ENCODE measurements at regions not wholly inside any gene's neighbourhood (a gene's known extent, or its start where the extent isn't known, plus 50 kb on each side); places are given as distances from the start of the nearest gene placed in this dataset.

GRCh38 chr15:81795899-81796298 is 249.9 kb downstream of the MEX3B start:
- TF ChIP-seq REST (IDR thresholded peaks at IDR 0.05; ENCODE audit: insufficient read depth in 1 of 2, low read depth in 2 of 2, low read length in 2 of 2), result no peak
- no peak for TF ChIP-seq FOXP2 (optimal IDR thresholded peaks at IDR 0.05; ENCODE audit: borderline replicate concordance, extremely low read depth, extremely low read length, insufficient read depth)

All from PFSK-1 (cell line).